ENCODE measurements at regions not wholly inside any gene's neighbourhood (a gene's known extent, or its start where the extent isn't known, plus 50 kb on each side); places are given as distances from the start of the nearest gene placed in this dataset.

- no peaks in the 10 kb centered on the region for H3K36me3 ChIP-seq (ENCODE audit: insufficient read depth, low read length)
- no peaks in the 10 kb centered on the region for H3F3A ChIP-seq (ENCODE audit: low read depth)
- no peak overlapping the region for H3K4me2 ChIP-seq (ENCODE audit: low read depth, low read length, poor library complexity, severe bottlenecking)
- no peaks in the 10 kb centered on the region for H3K27me3 ChIP-seq (ENCODE audit: insufficient read depth, low read length, poor library complexity, severe bottlenecking)
- H3K79me2 ChIP-seq (ENCODE audit: insufficient read depth, low read length): no peaks in the 10 kb centered on the region
- no peaks in the 10 kb centered on the region for H3K9me3 ChIP-seq (ENCODE audit: insufficient read depth, low read depth, low read length)
- no peaks in the 10 kb centered on the region for H3K4me1 ChIP-seq (ENCODE audit: insufficient read depth, low read length, poor library complexity, severe bottlenecking)
- no peaks in the 10 kb centered on the region for H4K20me1 ChIP-seq (ENCODE audit: insufficient read depth, low read length, poor library complexity, severe bottlenecking)
- no peak overlapping the region for H3K4me3 ChIP-seq (ENCODE audit: low read length, poor library complexity, severe bottlenecking)
- TF ChIP-seq CTCF (conservative IDR thresholded peaks at IDR 0.05; ENCODE audit: low read length) (no peak), EZH2phosphoT487 (IDR thresholded peaks at IDR 0.05; ENCODE audit: borderline replicate concordance) (no peak)
- no peaks in the 10 kb centered on the region for H3K9me2 ChIP-seq (replicated peaks; ENCODE audit: low read depth, low read length)
- no peak overlapping the region for H2AFZ ChIP-seq (ENCODE audit: low read length)
- no peak overlapping the region for H3K9ac ChIP-seq (ENCODE audit: low read depth, low read length, poor library complexity, severe bottlenecking)
Measured at GRCh38 chr7:47034180-47034579, 547.7 kb downstream of the TNS3 start.

DNA sequence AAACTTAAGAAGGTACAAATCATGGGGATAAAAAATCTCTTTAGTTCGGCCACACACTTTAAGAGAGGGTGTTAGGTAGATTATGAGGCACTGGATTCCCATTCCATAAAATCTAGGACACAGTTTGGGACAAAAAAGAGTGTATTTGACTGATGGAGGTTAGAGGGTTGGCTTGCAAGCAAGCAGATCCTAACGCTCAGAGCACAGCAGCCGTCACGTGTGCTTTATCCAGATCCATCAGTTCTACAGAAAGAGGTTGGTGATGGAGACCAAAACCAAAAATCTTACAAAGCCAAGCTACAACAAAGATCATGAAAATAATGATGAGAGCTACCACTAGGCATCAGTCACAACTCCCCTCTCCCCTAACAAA is 549.4 kb downstream of the TNS3 start:
- H4K20me1 ChIP-seq (ENCODE audit: insufficient read depth, low read length, poor library complexity, severe bottlenecking): no peaks in the 10 kb centered on the region
- no peaks in the 10 kb centered on the region for H3K9me3 ChIP-seq (ENCODE audit: insufficient read depth, low read depth, low read length)
- no peaks in the 10 kb centered on the region for H3K36me3 ChIP-seq (ENCODE audit: insufficient read depth, low read length)
- H3K79me2 ChIP-seq (ENCODE audit: insufficient read depth, low read length): no peaks in the 10 kb centered on the region
- H3K4me2 ChIP-seq (ENCODE audit: low read depth, low read length, poor library complexity, severe bottlenecking): no peak overlapping the region
- no peaks in the 10 kb centered on the region for H3F3A ChIP-seq (ENCODE audit: low read depth)
- no peak overlapping the region for H3K4me3 ChIP-seq (ENCODE audit: low read length, poor library complexity, severe bottlenecking)
- H3K9ac ChIP-seq (ENCODE audit: low read depth, low read length, poor library complexity, severe bottlenecking): no peak overlapping the region
- H3K9me2 ChIP-seq (replicated peaks; ENCODE audit: low read depth, low read length): no peaks in the 10 kb centered on the region
- H3K27me3 ChIP-seq (ENCODE audit: insufficient read depth, low read length, poor library complexity, severe bottlenecking): no peaks in the 10 kb centered on the region
- no peaks in the 10 kb centered on the region for H3K4me1 ChIP-seq (ENCODE audit: insufficient read depth, low read length, poor library complexity, severe bottlenecking)
- TF ChIP-seq EZH2phosphoT487 (IDR thresholded peaks at IDR 0.05; ENCODE audit: borderline replicate concordance) (no peak), CTCF (conservative IDR thresholded peaks at IDR 0.05; ENCODE audit: low read length) (no peak)
- no peak overlapping the region for H2AFZ ChIP-seq (ENCODE audit: low read length)

DNA sequence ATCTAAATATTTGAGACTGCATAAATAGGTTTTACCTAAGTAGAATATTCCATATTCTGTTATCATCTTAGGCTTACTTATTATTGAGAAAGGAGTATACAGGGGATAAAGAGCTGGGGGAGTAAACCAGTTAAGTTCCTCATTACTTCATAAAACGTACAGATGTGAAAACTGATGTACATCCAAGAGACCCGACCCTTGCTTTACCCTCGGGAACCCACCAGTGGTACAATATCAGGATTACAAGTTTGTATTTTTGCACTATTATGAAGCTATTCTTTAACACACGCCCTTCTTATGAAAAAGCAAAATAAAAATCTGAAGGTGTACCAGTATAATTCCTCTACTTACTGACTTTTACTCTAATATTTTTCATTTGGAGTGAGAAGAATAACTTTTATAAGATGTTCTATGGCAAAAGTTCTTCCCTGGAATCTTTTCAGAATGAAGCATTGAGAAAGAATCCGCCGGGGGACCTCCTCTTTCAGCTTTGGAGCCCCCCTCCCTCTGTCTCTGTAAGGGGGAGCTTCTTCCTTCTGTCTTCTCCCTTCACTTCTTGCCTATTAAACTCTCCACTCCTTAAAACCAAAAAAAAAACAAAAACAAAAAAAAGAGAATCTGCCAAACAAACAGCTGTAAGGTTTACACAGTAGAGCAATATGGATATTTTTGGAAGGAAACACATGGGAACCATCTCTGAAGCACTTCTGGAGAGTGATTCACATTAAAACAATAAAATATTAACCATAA is 550.0 kb downstream of the TNS3 start:
- Histone ChIP-seq H3K4me1 (ENCODE audit: insufficient read depth, low read length, poor library complexity, severe bottlenecking) (no peaks in the 10 kb centered on the region), H3K9me3 (ENCODE audit: insufficient read depth, low read depth, low read length) (no peaks in the 10 kb centered on the region), H3K79me2 (ENCODE audit: insufficient read depth, low read length) (no peaks in the 10 kb centered on the region), H3K9me2 (replicated peaks; ENCODE audit: low read depth, low read length) (no peaks in the 10 kb centered on the region), H4K20me1 (ENCODE audit: insufficient read depth, low read length, poor library complexity, severe bottlenecking) (no peaks in the 10 kb centered on the region), H3F3A (ENCODE audit: low read depth) (no peaks in the 10 kb centered on the region), H3K27me3 (ENCODE audit: insufficient read depth, low read length, poor library complexity, severe bottlenecking) (no peaks in the 10 kb centered on the region), H3K4me3 (ENCODE audit: low read length, poor library complexity, severe bottlenecking) (no peak overlapping the region), H2AFZ (ENCODE audit: low read length) (no peak overlapping the region), H3K9ac (ENCODE audit: low read depth, low read length, poor library complexity, severe bottlenecking) (no peak overlapping the region), H3K4me2 (ENCODE audit: low read depth, low read length, poor library complexity, severe bottlenecking) (no peak overlapping the region), H3K36me3 (ENCODE audit: insufficient read depth, low read length) (no peaks in the 10 kb centered on the region)
- TF ChIP-seq CTCF (conservative IDR thresholded peaks at IDR 0.05; ENCODE audit: low read length) (no peak), EZH2phosphoT487 (IDR thresholded peaks at IDR 0.05; ENCODE audit: borderline replicate concordance) (no peak)
